HG03342 (cell line): ENCODE measurements at regions not wholly inside any gene's neighbourhood (a gene's known extent, or its start where the extent isn't known, plus 50 kb on each side); places are given as distances from the start of the nearest gene placed in this dataset.

Experiments
- ATAC-seq: cut with Tn5 transposase; IDR thresholded peaks from one replicate; pipeline ENCODE4 v1.9.1; 2021; ENCODE audit warnings: mild to moderate bottlenecking, moderate library complexity; ENCODE audit not compliant: unreplicated experiment

DNA sequence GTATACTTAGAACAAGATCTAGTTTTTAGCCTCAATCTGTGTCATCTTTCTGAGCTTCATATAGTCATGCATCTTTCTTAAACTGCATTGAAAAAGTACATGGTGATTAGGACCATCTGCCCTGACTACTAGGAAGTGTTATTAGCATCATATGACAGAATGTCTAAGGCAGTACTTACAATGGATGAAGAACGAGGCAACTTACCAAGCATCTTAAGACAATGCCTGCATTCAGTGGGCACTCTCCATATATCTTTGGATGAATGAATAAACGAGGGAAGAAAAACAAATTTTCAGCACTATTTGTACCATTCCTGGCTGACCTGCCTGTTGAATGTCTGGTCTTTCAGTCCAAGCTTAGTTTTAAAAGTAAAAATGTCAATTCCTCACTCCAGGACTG lies 185.4 kb upstream of the EPHA3 start:
- no peak for ATAC-seq

DNA sequence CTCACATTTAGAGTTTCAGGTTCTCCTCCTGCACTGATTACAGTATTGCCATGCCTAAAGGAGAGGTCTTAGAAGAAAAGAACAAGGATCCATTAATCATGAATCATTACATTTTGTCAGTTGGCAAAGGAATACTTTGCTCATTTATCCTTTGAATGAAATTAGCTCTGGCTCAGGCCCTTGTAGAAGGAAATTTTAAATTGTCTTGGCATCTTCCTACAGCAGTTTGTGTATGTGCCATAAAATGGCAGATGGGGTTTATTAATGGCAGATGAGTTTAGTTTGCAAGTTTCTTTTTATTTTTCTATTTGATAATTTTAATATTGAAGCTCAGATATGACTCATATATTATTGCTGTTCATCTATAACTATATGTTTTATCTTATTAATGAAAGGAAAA lies 181.2 kb upstream of the EPHA3 start:
- ATAC-seq, result no peak

DNA sequence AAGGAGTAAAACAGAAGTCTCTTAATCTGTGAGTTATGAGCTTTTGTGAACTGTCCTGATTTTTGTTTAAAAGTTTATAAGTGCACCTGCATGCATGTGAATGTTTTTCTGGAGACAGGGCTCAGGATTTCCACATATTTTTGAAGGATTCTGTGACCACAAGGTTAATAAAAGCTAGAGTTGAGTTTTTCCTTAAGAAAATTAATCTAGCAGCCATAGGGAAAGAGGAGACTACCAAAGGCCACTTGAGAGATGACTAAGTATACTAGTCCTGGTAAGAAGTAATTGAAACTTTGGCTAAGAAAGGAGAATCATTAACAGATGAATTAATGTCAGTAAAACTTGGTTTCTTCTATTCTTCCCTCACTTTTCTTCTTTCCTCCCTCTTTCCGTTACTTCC lies 176.8 kb upstream of the EPHA3 start:
- no peak for ATAC-seq

DNA sequence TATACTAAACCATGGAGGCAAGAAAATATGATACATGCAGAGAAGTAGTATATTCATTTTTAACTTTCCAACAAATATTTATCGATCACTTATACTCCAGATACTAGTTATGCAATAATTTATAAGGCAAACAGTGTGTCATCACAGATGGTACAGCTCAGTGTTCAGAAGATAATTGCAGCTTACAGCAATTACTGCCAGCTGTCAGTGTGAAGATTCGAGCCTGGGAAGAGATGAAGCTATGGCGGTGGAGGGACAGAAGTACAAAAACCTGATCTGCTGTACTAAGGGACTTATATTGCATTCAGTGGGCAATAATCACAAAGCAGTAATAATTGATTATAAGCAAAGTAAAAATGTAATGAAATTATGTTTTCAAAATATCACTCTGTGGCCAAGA lies 170.6 kb upstream of the EPHA3 start:
- ATAC-seq, result no peak

DNA sequence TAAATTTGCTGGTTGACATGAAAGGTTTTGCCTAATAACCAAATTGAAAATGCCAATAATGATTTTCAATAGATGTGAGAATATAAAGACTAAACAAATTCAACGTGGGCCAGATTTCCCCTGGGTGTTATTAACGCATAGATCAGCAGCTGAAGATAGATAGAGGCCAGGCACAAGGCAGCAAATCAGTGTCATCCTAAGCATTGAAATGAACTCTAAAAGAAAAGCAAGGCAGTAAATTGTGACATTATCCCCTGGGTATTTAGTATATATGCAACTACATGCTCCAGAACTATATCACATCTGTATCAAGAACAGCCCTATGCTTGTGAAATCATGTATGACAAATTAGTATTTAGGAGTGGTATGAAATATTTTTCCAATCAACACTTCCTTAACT lies 167.1 kb upstream of the EPHA3 start:
- ATAC-seq, result no peak

DNA sequence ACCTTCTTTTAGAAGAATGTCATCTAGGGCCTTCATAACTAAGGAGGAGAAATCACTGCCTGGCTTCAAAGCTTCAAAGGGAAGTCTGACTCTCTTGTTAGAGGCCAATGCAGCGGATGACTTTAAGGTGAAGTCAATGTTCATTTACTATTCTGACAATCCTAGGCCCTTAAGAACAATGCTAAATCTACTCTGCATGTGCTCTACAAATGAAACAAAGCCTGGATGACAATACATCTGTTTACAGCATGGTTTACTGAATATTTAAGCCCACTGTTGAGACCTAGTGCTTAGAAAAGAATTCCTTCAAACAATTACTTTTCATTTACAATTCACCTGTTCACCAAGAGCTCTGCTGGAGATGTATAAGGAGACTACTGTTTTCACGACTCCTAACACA lies 160.4 kb upstream of the EPHA3 start:
- ATAC-seq, result no peak

DNA sequence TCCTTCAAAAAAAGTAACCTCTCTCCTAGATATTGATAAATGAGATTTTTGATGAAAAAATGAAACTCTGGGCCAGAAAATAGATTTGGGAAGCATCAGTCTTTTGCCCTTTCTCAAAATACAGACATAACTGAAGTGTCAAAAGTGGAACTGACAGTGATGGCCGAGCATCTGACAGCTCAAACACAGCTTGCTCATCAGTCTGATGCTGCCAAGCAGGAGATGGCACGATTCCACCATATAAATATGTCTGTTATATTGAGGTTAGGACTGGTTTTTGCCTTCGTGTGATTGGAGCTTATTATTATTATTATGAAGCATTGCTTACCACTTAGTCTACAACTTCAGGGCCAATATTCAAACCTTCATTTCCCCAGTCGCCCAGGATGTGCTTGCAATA lies 152.6 kb upstream of the EPHA3 start:
- ATAC-seq, result no peak

DNA sequence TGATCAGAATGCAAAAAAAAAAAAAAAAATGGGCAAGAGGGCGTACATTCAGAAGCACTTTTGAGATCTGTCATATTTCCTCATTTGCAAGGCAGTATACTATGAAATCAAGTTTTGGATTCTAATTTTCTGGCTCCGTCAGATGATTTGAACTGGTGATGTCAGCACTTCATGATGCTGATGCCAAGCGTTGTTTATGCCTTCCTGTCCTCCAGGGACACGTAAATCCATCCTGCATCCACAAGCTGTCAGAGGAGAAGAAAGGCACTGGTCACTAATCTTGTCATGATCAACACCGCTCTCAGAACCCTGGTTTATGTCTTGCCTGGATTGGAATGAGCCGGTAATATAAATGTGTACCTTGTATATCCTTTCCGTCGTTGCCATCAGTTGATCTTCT lies 152.1 kb upstream of the EPHA3 start:
- no peak for ATAC-seq

DNA sequence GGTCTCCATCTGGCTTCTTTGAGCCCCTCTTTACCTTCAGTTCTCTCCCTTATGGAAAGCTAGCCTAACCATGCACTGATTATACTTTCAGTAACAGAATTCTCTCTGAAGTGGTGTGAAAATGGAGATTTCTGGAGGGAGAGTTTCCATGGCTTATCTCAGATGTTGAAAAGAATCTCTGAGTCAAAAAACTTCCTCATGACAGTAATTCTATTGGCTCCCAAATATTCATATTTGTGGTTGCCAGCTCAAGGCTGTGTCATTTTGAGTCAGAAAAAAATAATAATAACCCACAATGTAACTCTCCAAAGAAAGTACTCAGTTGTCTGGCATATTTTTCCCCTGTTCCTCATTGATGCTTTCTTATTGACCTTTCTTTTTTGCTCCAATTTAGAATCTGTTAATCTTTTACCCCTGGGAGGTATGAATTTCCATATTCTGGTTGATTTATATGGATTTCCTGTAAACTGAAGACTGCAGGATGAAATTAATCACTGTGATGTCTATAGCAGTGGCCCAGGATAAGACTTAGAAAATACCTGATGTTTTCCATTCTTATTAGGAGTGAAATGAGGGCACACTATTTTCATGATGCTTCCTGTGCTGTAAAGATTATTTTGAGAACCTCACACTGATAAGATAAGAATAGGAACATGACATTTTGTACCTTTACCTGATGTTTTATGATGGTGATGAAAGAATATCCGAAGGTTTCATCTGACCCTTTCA lies 149.5 kb upstream of the EPHA3 start:
- ATAC-seq, result no peak

DNA sequence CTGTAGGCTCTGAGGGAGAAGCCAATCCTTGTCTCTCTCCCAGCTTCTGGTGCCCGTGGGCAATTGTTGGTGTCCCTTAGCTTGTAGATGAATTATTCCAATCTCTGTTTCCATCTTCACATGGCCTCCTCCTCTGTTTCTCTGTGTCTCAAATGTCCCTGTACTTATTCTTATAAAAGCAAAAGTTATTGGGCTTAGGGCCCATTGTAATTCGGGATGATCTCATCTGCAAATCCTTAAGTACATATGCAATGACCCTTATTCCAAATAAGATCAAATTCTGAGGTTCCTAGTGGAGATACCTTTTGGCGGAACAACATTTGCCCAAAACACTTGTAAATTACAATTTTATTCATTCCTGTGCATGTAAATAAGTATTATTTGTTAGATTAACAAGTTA lies 147.4 kb upstream of the EPHA3 start:
- ATAC-seq, result no peak

DNA sequence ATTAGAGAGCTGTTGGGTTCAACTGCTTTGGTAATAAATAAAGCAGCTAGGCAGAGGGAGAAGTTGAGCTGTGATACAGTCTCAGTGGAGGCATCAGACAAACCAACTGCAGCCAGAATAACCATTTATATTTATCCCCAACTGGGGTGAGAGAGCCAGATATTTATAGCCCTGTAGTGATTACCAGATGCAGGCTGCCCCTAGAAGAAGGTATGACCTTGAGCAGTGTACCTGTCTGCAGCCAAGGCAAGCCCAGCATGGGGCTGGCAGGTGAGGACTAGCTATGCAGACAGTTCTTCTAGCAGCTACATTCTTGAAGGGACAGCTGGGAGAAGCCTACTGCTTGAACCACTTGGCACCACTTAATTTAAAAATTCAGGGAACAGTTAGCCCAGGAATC lies 144.4 kb upstream of the EPHA3 start:
- no peak for ATAC-seq

DNA sequence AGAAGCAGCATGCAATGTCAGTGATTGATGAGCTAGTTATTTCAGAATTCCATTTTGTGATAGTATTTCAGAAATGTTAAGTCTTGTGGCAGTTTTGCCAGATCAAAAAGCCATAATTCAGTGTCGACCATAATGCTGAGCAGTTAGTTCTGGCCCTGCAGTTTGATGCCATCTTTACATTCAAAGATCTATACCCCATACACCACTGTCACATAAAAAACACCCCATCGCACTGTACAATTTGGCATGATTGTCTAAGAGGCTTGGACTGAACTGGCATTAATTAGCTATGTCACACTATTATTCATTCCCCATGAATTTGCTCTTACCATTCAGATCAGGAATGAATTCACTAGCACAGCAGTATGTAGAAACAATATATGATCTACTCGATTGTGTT lies 127.7 kb upstream of the EPHA3 start:
- no peak for ATAC-seq

DNA sequence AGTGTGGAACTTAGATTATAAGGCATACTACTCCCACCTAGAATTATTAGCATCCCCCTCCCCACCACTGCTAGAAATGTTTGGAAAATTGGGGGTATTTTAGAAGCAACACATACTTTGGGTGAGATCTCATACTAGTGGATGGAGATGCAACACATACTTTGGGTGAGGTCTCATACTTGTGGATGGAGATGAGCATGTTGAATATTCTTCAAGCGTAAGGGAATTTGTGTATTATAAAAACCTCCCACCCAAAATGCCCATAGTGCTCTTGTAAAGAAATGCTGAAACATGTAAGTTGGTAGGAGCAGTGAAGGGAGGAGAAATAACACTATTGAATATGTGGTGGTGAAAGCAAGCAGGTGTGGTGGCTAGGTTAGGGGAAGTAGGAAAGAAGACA lies 124.0 kb upstream of the EPHA3 start:
- no peak for ATAC-seq

DNA sequence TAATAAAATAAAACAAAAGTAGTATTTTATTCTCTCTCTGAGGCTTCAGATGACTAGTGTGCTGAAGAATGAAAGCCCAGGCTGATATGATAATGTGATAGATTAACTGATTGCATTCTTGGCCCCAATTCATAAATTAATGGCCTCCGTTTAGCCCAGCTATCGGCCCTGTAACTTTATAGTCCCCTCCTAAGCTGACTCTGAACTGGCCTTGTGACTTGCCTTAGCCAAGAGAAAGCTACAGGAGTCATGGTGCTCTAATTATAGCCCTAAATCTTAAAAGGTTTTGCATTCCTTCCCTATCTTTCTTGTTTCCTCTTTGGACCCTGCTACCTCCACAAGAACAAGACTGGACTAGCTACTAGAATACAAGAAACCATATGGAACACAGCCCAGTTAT lies 123.2 kb upstream of the EPHA3 start:
- ATAC-seq, result no peak

DNA sequence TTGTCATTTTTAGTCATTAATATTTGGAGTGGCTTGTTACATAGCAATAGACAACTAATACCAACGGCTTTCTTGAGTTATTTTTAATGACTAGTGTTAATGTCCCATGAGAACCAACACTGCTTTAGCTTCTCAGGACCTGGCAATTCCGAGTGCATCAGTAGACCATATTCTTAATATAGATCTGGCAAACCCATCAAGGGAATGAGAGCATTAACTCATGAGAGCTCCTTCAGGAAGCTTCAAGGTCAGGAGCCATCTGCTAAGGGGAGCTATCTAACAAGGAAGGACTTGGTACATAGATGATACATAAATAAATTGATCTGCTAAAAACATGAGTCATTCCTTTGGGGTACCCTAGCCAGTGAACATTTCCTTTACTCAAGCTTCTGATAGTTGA lies 122.6 kb upstream of the EPHA3 start:
- no peak for ATAC-seq

DNA sequence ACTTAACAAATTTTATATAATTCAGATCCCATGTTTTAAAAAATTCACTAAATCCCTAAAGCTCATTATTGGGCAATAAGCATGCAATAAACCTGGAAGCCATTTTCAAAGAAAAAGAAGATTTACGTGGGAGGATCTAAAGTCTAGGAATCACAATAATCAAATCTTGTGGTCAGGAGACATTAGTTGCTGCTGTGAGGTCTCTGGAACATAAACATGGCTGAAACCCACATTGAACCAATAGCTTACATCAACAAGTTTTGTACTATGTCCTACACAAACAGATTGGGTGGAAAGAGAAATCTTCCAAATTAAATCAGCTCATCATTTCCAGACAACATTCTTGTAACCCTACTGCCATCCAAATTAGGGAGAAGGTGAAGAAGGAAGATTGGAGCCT lies 121.9 kb upstream of the EPHA3 start:
- no peak for ATAC-seq

DNA sequence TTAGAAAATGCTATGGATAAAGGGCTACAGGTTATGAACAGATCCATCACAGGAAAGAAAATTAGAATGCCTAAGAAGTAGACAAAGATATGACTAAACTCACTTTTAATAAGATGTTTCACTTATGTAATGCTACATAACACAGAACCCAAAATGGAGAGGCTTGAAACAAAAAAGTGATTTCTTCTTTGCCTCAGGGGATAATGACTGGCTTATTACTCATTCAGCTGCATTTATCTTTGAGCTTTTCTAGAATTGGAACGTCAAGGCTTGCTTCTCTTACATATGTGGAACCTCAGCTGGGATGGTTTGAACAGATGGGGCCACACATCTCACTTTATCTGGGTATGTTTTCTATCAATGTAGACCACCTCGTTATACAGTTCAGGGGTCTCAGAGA lies 120.6 kb upstream of the EPHA3 start:
- no peak for ATAC-seq

DNA sequence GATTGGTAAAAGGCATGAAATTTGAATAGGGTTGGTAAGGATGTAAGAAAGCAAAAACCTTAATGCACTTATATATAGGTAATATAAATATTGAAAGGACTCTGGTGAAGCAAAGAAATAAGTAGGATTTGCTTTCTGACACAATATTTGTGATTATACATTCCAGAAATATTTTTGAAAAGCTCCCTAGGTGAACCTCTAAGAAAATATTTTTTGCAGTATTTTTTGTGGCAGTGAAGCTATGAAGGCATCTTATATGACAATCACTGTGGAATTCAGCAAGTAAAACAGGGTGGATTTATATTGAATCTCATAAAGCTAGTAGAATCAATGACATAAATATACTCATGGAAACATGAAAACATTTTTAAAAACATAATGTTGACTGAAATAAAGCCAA lies 119.6 kb upstream of the EPHA3 start:
- no peak for ATAC-seq

DNA sequence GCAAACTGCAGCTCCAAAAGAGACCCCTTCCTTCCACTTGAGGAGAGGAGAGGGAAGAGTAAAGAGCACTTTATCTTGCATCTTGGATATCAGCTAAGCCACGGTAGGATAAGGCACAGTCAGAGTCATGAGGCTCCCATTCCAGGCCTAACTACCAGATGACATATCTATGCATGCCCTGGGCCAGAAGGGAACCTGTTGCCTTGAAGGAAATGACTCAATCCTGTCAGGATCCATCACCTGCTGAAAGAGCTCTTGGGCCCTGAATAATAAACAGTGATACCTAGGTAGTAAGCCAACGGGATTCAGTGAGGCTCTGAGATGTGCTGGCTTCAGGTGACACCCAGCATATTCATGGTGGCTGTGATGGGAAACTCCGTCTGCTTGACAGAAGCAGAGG lies 118.5 kb upstream of the EPHA3 start:
- ATAC-seq, result no peak

DNA sequence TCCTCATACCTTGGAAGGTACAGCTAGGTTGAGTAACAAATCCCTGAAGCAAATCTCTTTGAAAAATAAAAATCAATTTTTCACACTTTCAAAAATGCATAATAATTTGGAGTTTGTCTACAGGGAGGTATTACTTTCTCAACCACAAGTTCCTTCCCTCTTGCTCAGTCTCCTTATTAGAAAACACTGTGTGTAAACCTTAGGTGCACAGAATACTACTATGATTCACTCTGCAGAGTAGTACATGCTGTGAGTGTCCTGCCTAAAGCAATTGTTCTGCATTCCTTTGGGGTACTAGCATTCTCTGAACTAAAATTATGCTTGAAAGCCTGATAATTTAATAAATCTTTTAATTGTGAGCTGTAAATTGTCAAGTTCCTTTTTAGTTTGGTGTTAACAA lies 115.9 kb upstream of the EPHA3 start:
- no peak for ATAC-seq

DNA sequence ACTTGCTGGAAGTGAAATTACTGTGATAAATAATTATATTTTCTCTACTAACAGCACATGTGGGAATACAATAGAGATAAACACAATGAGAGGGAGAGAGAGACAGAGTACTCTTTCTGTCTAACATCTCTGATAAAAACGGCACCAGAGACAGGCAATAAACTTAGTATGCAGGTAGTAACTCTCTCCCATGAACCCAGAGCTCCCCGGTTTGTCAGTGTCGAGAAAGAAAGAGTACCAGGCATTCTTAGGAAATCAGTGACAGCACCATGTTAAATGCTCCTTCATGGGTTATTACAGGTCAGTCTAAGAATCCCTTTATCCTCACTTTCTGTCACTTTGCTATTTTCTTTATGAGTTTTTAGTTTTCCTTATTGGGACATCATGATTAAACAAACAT lies 110.7 kb upstream of the EPHA3 start:
- ATAC-seq, result no peak

DNA sequence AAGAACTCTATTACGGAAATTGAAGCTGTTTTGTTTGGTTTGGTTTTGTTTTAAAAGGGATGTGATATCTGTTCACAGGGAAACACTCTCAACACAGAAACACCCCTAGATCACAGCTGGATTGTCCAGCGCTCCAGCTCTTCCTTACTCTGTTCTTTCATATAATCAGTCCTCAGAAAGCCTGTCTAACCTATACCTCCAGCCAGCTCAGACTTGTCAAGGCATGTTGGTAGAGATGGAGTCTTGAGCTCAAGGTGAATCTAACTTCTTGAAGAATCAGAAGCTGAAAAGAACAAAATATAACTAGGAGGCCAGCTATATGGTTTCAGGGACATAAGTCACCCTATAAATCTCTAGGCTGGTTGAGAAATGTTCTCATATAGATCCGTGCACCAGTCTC lies 110.2 kb upstream of the EPHA3 start:
- ATAC-seq, result no peak

DNA sequence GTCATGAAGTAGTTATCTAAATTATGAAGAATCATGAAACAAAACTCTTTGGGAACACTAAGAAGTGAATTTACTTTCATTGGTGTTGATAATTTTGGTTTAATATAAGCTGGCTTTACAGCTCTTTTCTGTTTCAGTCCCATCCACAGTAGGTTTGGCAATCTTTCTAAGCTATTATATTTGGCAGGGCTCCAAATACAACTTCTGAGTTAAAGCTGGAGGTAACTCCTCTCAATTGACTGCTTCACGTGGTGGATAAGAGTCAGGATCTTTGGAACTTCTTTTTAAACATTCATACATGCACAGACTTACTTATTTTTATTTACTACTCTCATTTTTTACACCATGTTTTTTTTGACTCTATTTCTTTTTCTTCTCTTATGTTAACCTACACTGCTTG lies 106.5 kb upstream of the EPHA3 start:
- no peak for ATAC-seq

DNA sequence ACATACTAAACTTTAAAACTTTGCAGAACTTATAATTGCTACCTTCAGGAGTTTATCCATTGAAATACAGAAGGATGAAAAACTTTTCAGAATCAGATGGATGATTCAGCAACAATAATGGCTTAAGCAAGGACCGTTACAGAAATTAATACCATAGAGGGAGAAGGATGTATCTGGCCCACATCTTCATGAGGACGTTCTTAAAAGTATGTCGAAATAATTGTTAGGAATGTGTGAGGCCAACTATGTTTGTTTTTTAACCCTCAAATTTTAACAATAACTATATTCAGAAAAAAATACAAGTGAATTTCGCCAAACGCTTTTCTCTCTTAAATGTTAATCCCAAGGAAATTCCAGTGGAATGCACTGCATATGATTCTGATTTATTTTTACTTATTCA lies 105.2 kb upstream of the EPHA3 start:
- no peak for ATAC-seq
